Adrenal gland (tissue), 5 donors: ENCODE measurements at regions not wholly inside any gene's neighbourhood (a gene's known extent, or its start where the extent isn't known, plus 50 kb on each side); places are given as distances from the start of the nearest gene placed in this dataset.

ENCODE experiments used
- POLR2A ChIP-seq, 2 donors: fragments of 450-650 bp; IDR thresholded peaks; one replicate each; pipeline ENCODE4 v1.6.1; 2017; ENCODE audit warnings: antibody characterized with exemption in 2 of 2, mild to moderate bottlenecking in 2 of 2, moderate library complexity in 1 of 2
- TF ChIP-seq, protein P1 (sequence below), 6 experiments: fragments of 450-650 bp in 4 of 6; fragments of 200-600 bp in 2 of 6; sonication (generic) in 1 of 6; IDR thresholded peaks; 1 replicate in 5 of 6; 2 replicates in 1 of 6; pipeline versions ENCODE4 v1.5.1 to v1.8.0; 2016 to 2021; ENCODE audit warnings: antibody characterized with exemption in 6 of 6, mild to moderate bottlenecking in 2 of 6, moderate library complexity in 1 of 6
- donor health status: DM: no; HTN: no; CAD: no.

DNA sequence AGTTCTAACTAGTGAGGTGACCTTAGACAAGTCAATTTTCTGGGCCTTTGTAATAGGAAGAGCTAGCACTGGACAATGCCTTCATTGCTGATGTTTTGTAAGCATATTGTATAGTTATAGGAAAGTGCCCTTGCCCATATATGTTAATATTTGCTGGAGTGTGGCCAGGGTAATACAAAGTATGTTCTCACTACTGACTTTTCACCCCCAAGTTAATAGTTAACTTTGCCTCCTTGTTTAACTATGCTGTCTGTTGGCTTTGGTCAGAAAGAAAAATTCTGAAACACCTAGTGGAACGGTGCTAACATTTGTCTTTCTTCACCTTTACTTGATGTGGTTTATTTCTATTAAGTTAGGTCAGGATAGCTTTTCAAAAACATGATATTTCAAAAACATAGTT lies 287.4 kb upstream of the CTNNB1 start:
- TF ChIP-seq, protein P1, sequence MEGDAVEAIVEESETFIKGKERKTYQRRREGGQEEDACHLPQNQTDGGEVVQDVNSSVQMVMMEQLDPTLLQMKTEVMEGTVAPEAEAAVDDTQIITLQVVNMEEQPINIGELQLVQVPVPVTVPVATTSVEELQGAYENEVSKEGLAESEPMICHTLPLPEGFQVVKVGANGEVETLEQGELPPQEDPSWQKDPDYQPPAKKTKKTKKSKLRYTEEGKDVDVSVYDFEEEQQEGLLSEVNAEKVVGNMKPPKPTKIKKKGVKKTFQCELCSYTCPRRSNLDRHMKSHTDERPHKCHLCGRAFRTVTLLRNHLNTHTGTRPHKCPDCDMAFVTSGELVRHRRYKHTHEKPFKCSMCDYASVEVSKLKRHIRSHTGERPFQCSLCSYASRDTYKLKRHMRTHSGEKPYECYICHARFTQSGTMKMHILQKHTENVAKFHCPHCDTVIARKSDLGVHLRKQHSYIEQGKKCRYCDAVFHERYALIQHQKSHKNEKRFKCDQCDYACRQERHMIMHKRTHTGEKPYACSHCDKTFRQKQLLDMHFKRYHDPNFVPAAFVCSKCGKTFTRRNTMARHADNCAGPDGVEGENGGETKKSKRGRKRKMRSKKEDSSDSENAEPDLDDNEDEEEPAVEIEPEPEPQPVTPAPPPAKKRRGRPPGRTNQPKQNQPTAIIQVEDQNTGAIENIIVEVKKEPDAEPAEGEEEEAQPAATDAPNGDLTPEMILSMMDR (IDR thresholded peaks at IDR 0.05): no peak
- TF ChIP-seq POLR2A (IDR thresholded peaks at IDR 0.05): no peak
